ENCODE measurements at regions not wholly inside any gene's neighbourhood (a gene's known extent, or its start where the extent isn't known, plus 50 kb on each side); places are given as distances from the start of the nearest gene placed in this dataset.

DNA sequence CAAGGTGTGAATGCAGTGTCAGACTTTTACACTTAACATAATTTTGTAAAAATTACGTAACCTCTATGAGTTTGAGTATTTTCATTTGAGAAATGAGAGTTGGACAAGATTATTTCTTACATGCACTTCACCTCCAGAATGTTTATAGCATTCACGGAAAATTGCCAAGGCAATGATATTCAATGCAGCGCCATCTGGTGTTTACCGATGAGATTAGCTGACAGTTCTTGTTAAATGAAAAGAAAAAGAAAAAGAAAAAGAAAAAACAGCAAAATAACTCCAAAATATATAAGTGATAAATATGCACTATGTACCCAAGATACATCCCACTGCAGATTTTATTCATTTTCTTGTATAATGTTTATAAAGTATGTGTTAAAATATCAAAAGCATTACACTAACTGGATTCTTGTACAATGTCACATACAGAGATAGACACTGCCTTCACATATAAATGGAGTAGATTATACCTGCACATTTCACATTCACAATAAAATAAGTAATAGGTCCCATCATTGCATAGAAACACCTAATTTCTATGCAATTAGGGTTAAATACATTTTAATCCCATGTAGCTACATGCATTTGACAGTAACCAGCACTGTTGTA, 976.3 kb upstream of the FAT3 start:
- no peaks in the 10 kb centered on the region for H3K9me3 Mint-ChIP-seq
- no peaks in the 10 kb centered on the region for H3K36me3 Mint-ChIP-seq
- no peaks in the 10 kb centered on the region for H3K4me1 Mint-ChIP-seq
- POLR2A ChIA-PET = no interaction called here
- DNase-seq (no peak), ATAC-seq (ENCODE audit: low read depth) (no peak)
- no peaks in the 10 kb centered on the region for H3K27me3 Mint-ChIP-seq
- H3K27ac Mint-ChIP-seq = no peak overlapping the region
- H3K4me3 Mint-ChIP-seq = no peak overlapping the region

DNA sequence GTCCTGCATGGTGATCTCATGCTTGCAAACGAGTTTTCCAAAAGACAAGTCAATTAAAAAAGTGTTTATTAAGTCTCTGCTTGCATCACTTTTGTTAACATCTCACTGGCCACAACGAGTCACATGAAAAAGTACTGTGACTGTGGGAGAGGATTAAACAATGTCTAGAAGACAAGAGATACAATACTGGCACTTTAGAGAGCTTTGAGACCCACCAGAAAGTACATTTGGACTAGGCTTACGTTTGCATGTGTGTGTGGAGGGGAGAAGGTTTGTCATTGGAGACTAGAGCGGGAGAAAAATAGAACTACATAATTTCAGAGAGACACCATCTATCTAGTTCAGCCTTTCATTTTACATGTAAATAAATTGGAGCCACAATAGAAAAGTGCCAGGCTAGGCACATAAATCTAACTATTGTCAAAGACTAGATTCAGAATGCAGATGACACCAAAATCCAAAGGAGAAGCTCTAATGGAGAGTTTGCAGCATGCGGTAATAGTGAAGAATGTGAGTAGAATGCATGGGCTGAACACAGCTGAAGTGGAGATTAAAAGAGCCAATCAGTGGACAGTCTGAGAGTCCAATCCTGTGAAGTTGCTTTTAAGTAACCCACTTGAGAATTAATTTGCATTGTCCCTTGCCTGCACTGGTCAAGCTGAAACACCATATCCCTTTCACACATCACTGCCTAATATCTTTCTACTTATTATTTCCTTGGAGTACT, 977.4 kb upstream of the FAT3 start:
- no peaks in the 10 kb centered on the region for H3K9me3 Mint-ChIP-seq
- no peak overlapping the region for H3K27ac Mint-ChIP-seq
- ATAC-seq (ENCODE audit: low read depth) (no peak), DNase-seq (no peak)
- H3K4me3 Mint-ChIP-seq = no peak overlapping the region
- POLR2A ChIA-PET = no interaction called here
- no peaks in the 10 kb centered on the region for H3K36me3 Mint-ChIP-seq
- no peaks in the 10 kb centered on the region for H3K27me3 Mint-ChIP-seq
- no peaks in the 10 kb centered on the region for H3K4me1 Mint-ChIP-seq

DNA sequence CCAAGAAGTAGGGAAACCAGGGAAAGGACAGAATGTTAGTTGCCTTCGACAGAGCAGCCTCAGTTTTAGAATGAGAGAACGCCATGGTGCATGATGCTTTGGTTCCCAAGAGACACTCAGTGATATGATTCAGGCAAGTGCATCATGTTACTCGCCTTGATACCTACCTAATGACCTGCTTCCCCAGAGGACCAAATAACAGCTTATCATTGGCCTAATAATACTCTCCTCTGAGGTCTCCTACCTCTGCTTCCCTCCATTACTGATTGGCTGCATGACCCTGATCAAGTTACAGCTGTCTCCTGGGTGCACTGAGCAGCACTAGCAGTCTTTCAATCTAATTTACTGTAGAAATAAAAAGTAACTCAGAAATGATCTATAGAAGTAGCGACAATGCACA, 979.7 kb upstream of the FAT3 start:
- no peaks in the 10 kb centered on the region for H3K4me1 Mint-ChIP-seq
- no peak overlapping the region for H3K4me3 Mint-ChIP-seq
- no peaks in the 10 kb centered on the region for H3K9me3 Mint-ChIP-seq
- DNase-seq = no peak
- ATAC-seq (ENCODE audit: low read depth) = no peak
- no peak overlapping the region for H3K27ac Mint-ChIP-seq
- POLR2A ChIA-PET = no interaction called here
- no peaks in the 10 kb centered on the region for H3K36me3 Mint-ChIP-seq
- no peaks in the 10 kb centered on the region for H3K27me3 Mint-ChIP-seq

DNA sequence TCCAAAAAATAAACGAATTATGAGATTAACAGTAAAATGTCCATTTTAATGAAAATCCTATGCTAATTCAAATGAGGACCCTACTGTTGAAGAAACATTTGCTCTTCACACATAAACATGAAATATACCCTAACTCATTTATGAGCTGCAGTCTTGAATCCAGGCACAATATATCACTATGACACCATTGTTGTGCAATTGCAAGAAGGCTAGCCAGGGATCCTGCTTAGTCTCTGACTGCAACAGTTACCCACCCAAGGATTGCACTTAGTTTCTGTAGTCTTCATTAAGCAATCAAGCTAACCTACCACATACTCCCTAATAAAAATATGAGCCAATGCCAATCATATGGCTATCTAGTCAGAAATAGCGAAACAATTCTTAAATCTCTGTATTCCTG, 981.0 kb upstream of the FAT3 start:
- H3K4me3 Mint-ChIP-seq = no peak overlapping the region
- no peaks in the 10 kb centered on the region for H3K4me1 Mint-ChIP-seq
- no peaks in the 10 kb centered on the region for H3K36me3 Mint-ChIP-seq
- no peaks in the 10 kb centered on the region for H3K27me3 Mint-ChIP-seq
- no peak overlapping the region for H3K27ac Mint-ChIP-seq
- no peaks in the 10 kb centered on the region for H3K9me3 Mint-ChIP-seq
- POLR2A ChIA-PET = no interaction called here
- no peak for ATAC-seq (ENCODE audit: low read depth)
- DNase-seq = no peak

DNA sequence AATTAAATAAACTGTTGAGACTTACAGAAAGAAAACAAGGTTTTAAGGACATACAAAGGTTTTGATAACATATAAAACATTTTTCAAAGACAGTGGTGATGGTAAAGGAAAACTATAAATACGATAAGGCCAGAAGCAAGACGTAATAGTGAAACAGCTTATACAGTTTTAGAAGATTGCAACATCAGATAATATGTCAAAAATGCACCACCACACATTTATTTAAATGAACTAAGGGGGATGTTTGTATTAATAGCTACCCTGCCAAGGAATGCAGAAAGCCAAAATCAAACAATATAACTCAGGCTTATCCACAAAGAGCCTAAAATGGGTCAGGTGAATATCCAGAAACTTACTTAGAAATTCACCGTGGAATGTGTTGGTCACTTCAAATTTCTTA, 981.6 kb upstream of the FAT3 start:
- H3K9me3 Mint-ChIP-seq = no peaks in the 10 kb centered on the region
- no peak overlapping the region for H3K4me3 Mint-ChIP-seq
- ATAC-seq (ENCODE audit: low read depth) (no peak), DNase-seq (no peak)
- POLR2A ChIA-PET = no interaction called here
- no peaks in the 10 kb centered on the region for H3K4me1 Mint-ChIP-seq
- no peaks in the 10 kb centered on the region for H3K36me3 Mint-ChIP-seq
- no peak overlapping the region for H3K27ac Mint-ChIP-seq
- no peaks in the 10 kb centered on the region for H3K27me3 Mint-ChIP-seq

DNA sequence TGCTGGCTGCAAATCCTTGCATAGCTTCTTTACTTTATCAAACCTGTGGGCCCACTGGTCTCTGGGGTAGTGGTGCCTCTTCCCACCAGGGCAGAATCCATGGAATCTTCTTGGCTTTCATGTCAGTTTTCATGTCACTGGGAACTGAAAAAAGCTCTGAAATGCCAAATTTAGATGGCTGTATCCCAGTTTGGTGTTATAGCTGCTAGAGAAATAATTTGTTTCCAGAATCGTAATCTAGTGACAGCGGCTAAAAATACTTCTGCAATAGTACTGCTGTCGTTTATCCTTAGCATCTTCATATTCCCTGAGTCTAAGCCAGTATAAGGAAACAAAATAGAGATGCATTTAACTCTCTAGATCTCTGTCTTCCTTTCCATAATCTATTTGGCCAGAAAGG, 983.4 kb upstream of the FAT3 start:
- no peaks in the 10 kb centered on the region for H3K9me3 Mint-ChIP-seq
- no peak overlapping the region for H3K27ac Mint-ChIP-seq
- no peak overlapping the region for H3K4me3 Mint-ChIP-seq
- H3K36me3 Mint-ChIP-seq = no peaks in the 10 kb centered on the region
- DNase-seq = no peak
- ATAC-seq (ENCODE audit: low read depth) = no peak
- no peaks in the 10 kb centered on the region for H3K27me3 Mint-ChIP-seq
- POLR2A ChIA-PET = no interaction called here
- H3K4me1 Mint-ChIP-seq = no peaks in the 10 kb centered on the region

DNA sequence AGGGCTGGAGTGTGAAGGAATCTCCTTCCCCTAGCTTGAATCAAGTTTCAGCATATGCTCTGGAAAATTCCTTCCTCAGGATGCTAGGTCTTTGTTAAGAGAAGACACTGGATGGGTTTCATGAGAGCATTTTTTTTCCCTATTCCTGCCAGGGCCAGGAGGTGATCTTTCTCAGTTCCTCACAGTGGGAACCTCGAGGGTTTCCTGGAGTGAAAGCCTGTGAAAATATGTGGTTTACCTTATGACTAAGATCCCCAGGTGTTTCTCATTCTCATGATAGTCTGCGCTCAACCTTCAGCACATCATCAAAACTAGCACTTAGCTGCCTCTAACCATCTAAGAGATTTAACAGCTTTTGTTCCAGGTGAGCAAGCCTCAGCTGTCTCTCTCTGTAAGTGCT, 985.3 kb upstream of the FAT3 start:
- no peak for ATAC-seq (ENCODE audit: low read depth)
- Mint-ChIP-seq H3K27ac (no peak overlapping the region), H3K27me3 (no peaks in the 10 kb centered on the region)

DNA sequence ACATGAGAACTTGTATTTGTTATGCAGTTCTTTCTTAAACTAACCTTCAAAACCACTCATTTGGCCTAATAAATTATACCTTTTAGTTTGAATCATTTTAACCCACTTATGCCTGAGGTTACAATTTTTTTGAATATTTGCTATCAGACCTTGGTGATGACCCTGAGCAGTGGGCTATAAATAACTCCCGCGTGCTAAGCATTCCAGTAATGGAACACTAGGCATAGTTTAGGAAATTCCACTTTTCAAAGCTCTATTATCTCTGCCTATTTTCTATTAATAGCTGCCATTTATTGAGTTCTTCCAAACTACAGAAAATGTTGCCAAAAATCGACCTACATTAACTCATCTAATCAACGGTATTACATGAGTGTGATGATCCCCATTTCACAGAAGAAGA, 993.4 kb upstream of the FAT3 start:
- no peaks in the 10 kb centered on the region for H3K36me3 Mint-ChIP-seq
- H3K4me3 Mint-ChIP-seq = no peak overlapping the region
- no peaks in the 10 kb centered on the region for H3K27me3 Mint-ChIP-seq
- POLR2A ChIA-PET = no interaction called here
- no peaks in the 10 kb centered on the region for H3K4me1 Mint-ChIP-seq
- no peaks in the 10 kb centered on the region for H3K9me3 Mint-ChIP-seq
- ATAC-seq (ENCODE audit: low read depth) = no peak
- no peak overlapping the region for H3K27ac Mint-ChIP-seq
- no peak for DNase-seq

More for the DNA sequence above, 985.3 kb upstream of the FAT3 start:
- Mint-ChIP-seq H3K36me3 (no peaks in the 10 kb centered on the region), H3K4me3 (no peak overlapping the region), H3K4me1 (no peaks in the 10 kb centered on the region), H3K9me3 (no peaks in the 10 kb centered on the region)
- POLR2A ChIA-PET = no interaction called here
- DNase-seq = no peak

DNA sequence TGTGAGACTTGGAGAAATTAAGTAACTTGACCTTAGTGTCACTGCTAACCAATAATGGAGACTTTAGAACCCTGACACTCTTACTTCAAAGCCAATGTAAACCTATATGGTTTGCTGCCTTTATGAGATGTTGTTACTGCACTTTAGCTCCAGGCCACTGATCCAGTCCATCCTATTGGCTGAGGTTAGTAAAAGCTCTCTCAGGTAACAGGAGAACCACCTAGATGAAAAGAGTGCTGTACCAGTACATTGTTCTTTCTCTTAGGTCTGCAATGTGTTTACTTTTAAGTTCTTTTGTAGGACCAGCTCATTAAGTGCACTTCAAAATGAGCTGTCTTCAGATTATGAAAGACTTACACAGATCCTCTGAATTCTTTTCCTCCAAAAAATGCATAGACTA, 994.0 kb upstream of the FAT3 start:
- ATAC-seq (ENCODE audit: low read depth) (no peak), DNase-seq (no peak)
- no peaks in the 10 kb centered on the region for H3K4me1 Mint-ChIP-seq
- H3K27ac Mint-ChIP-seq = no peak overlapping the region
- no peak overlapping the region for H3K4me3 Mint-ChIP-seq
- POLR2A ChIA-PET = no interaction called here
- no peaks in the 10 kb centered on the region for H3K36me3 Mint-ChIP-seq
- H3K9me3 Mint-ChIP-seq = no peaks in the 10 kb centered on the region
- no peaks in the 10 kb centered on the region for H3K27me3 Mint-ChIP-seq

DNA sequence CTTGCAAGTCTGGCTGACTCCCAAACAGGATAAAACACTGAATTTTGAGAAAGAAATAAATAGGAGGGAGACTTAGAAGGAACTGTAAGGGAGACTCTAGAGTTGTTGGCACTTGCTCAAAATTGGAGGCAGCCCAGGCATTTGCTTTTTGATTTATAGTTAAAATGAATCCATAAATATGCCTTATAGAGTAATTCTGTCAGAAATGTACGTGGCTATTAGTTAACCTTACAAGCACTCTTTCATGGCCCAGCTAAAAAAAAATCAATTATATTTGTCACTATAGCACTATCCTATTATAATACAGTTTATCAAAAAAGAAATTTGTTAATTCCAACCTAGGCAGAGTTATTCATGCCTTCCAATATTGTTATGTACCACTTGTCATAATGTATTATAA, 1000.0 kb upstream of the CHORDC1 start:
- DNase-seq = no peak
- Mint-ChIP-seq H3K4me1 (no peaks in the 10 kb centered on the region), H3K9me3 (peaks cover 5% of the 10 kb centered on the region), H3K4me3 (no peak overlapping the region), H3K36me3 (no peaks in the 10 kb centered on the region), H3K27me3 (no peaks in the 10 kb centered on the region), H3K27ac (no peak overlapping the region)
- ATAC-seq (ENCODE audit: low read depth) = no peak
- POLR2A ChIA-PET = no interaction called here

DNA sequence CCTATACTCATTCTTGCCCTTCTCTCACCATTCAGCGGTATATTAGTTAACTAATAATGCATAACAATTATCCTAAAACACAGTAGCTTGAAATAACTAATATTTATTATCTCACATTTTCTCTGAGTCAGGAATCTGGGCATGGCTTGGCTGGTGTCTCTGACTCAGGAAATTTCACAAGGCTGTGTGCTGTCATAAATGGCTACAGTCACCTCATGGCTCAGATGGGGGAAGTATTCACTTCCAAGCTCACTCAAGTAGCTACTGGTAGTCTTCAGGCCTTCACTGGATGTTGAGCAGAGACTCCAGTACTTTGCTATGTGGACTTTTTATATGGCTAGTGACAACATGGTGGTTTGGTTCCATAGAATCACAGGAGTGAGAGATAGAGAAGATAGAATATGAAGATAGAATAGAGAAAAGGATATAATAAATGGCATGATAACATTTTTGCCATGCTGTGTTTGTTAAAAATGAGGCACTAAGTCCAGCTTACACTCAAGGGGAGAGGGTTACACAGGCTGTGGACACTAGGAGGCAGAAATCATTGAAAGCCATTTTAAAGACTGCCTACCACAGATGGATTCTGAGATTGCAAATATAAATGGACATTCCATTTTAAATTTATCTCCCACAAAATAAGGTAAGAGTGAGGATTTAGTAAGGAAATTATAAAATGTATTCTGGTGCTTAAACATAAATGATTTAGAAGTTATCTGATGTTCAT, 997.8 kb upstream of the CHORDC1 start:
- Mint-ChIP-seq H3K27me3 (no peaks in the 10 kb centered on the region), H3K4me3 (no peak overlapping the region), H3K9me3 (peaks cover 5% of the 10 kb centered on the region), H3K36me3 (no peaks in the 10 kb centered on the region), H3K4me1 (no peaks in the 10 kb centered on the region), H3K27ac (no peak overlapping the region)
- no peak for ATAC-seq (ENCODE audit: low read depth)
- DNase-seq = no peak
- POLR2A ChIA-PET = no interaction called here

DNA sequence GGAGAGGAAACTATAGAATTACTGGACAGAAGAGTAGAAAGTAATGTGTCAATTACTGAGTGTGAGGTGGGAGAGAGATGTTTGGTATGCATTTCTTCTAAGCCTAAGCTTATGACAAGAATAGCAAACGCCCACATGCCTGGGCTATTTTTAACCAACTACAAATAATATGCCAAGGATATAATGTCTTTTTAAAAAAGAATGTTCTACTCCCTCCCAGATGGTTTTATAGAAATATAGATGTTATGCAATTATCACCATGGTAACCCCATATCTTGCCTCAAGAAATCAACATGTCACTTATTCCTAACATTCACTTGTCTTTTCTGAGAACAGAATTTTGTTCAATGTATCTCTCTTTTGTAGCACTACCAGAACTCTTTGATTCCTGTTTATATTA, 996.7 kb upstream of the CHORDC1 start:
- Mint-ChIP-seq H3K27me3 (no peaks in the 10 kb centered on the region), H3K9me3 (peaks cover 5% of the 10 kb centered on the region)

DNA sequence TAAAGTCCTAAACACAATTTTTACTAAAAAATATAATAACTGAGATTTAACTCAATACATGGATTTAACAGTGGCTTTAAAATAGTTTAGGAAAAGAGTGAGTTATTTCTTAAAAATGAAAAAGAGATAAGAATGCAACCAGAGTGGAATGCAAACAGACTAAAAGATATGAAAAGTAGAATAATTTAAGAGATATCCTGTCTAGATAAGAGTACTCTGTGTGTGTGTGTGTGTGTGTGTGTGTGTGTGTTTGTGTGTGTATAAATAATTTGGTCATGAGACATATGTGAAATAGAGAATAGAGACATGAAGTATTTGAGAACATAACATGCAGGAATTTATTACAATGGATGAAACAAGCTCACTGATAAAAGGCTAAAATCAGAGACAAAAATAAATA, 986.9 kb upstream of the CHORDC1 start:
- Mint-ChIP-seq H3K4me1 (no peaks in the 10 kb centered on the region), H3K27me3 (no peaks in the 10 kb centered on the region), H3K4me3 (no peak overlapping the region), H3K27ac (no peak overlapping the region), H3K9me3 (peaks cover 1% of the 10 kb centered on the region), H3K36me3 (no peaks in the 10 kb centered on the region)
- ATAC-seq (ENCODE audit: low read depth) (no peak), DNase-seq (no peak)
- POLR2A ChIA-PET = no interaction called here

More for the DNA sequence above, 996.7 kb upstream of the CHORDC1 start:
- DNase-seq (no peak), ATAC-seq (ENCODE audit: low read depth) (no peak)
- Mint-ChIP-seq H3K36me3 (no peaks in the 10 kb centered on the region), H3K27ac (no peak overlapping the region), H3K4me3 (no peak overlapping the region), H3K4me1 (no peaks in the 10 kb centered on the region)
- POLR2A ChIA-PET = no interaction called here

DNA sequence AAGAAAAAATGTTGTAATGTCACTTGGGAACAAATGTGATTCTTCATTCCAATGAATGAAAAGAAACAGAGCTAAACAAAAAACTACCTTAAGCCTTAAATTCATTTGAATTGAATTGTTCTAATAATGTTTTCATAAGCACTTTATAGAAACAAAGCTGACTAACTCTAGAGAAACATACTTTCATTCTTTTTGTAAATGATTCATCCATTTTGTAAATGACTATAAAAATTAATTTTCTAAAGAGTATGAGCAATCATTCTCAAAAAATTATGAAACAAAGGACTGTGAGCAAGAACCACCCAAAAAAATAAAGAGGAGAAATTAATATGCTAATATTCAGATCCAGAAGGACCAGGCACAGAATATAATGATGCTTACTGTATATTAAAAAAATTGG, 986.5 kb upstream of the CHORDC1 start:
- Mint-ChIP-seq H3K9me3 (peaks cover 1% of the 10 kb centered on the region), H3K4me3 (no peak overlapping the region), H3K27me3 (no peaks in the 10 kb centered on the region)

More for the DNA sequence above, 986.5 kb upstream of the CHORDC1 start:
- no peak overlapping the region for H3K27ac Mint-ChIP-seq
- ATAC-seq (ENCODE audit: low read depth) (no peak), DNase-seq (no peak)
- no peaks in the 10 kb centered on the region for H3K36me3 Mint-ChIP-seq
- H3K4me1 Mint-ChIP-seq = no peaks in the 10 kb centered on the region
- POLR2A ChIA-PET = no interaction called here

Data from activated naive CD8-positive, alpha-beta T cell treated with anti-CD3 and anti-CD28 coated beads, Interleukin-2, amount 10 ng/mL, durations not matched to agents 7 days and 5 days (primary cell).